SU-DHL-6 (cell line): ENCODE measurements at regions not wholly inside any gene's neighbourhood (a gene's known extent, or its start where the extent isn't known, plus 50 kb on each side); places are given as distances from the start of the nearest gene placed in this dataset.

ENCODE experiments used
- CTCF ChIP-seq: fragments of 200-600 bp; sonication (generic); IDR thresholded peaks from one replicate; pipeline ENCODE4 v1.5.1; 2017; ENCODE audit warnings: antibody characterized with exemption, mild to moderate bottlenecking, low read length, moderate library complexity; ENCODE audit not compliant: insufficient read depth, poor library complexity, severe bottlenecking
- EZH2phosphoT487 ChIP-seq: fragments of 200-600 bp; sonication (generic), shearing (Covaris generic); conservative IDR thresholded peaks from 2 replicates; pipeline ENCODE4 v1.6.1; 2018; ENCODE audit warnings: mild to moderate bottlenecking, antibody characterized with exemption, low read length, moderate library complexity, mixed read lengths

GRCh38 chr16:55107851-55108250 is 177.2 kb downstream of the IRX5 start:
- TF ChIP-seq CTCF (no peak), EZH2phosphoT487 (no peak)
